NCI-H2196 treated with DMSO at 0.1 percent for 48 hours (cell line): ENCODE measurements at regions not wholly inside any gene's neighbourhood (a gene's known extent, or its start where the extent isn't known, plus 50 kb on each side); places are given as distances from the start of the nearest gene placed in this dataset.
"Not testable (repeated sequence)": the region's sequence is repeated elsewhere in the genome, so short reads cannot be mapped to it uniquely, and the experiment has no call there.

Experiments
- DNase-seq: peaks from one replicate; lab custom pipeline; 2025; ENCODE audit not compliant: unreplicated experiment; lab: John Stamatoyannopoulos, UW

DNA sequence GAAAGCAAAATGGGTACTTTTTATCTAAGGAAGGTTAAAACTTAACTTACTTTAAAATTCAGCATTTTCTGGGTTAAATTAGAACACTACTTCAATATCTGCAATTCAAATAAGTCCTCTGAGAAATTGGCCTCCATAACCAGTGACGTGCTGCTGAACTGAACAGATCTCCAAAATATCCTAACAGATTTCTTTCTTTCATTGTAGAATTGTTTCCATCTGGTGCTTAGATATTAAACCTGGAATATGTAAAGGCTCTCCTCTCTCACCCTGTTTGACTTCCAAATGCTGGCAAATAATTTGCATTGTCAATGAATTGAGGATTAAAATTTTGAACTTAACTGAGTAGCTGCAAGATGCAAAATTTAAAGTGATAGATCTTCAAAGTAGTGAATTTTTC, 316.9 kb upstream of the CXADR start:
- no peak for DNase-seq

DNA sequence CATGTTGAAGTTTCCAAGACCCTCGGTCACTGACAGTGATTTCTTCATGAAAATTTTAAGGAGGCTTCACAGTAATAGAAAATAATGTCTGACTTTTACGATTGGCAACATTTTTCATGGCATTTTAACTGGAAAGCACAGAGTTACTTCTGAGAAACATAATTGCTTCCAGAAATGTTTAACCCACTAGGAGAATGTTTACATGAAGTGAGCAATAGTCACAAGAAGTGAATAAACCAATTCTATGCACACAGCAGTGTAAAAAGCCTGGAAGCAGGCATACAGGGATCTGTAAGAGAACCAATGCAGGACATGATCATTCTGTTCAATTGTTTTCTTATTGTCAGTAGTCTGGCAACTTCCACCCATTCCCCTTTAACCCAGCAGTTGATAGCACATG, 316.2 kb upstream of the CXADR start:
- DNase-seq: no peak

DNA sequence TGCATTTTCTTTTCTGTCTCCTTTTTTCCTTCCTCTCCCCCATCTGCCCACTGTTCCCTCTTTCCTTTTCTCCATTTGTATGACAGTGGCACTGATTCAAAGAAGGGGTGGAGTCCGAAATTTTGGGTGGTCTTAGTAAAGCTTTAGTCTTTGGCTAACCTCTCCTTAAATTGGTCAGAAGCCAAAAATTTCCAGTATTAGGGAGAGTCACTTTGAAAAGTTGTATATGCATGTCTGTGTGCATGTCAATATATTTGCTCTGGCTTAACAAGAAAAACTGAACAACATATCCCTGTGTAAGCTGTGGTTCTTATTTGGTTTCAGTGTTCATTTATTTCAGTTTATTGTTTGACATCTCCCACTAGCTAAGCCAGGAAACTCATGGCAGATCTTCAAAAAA, 314.8 kb upstream of the CXADR start:
- DNase-seq: no peak

DNA sequence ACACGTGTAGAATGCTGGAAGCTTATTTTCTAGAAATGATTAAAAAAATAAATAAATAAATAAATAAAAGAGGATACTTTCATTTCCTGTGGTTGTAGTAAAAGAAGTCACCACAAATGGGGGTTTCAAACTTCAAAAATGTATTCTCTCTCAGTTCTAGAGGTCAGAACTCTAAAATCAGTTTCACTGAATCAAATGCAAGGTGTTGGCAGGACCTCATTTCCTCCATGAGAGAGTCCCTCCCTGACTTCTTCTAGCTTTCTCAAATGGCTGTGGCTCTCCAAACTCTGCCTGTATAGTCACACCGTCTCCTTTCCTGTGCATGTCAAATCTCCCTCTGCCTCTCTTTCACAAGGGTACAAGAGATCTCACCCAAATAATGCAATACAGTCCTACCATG, 312.6 kb upstream of the CXADR start:
- DNase-seq: no peak

DNA sequence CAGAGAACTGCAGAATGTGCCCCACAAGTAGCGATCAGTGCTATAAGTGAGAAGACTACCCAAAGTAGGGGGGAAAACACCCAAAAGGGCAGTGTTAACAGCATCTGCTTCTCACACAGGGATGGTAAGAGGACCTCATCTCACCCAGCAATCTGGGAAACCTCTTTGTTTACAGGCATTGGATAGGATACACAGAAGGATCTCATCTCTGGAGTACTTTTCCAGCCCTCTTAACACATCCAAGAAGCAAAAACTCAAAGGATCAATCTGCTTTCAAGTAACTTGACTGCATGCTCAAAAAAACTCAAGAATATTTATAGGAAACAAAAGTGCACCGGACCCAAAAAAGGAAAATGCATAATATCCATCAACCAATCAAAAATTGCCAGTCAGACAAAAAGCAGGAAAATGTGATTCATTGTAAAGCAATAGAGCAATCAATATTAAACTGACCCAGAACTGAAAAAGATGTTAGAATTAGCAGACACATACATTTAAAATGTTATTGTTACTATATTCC, 311.0 kb upstream of the CXADR start:
- DNase-seq: no peak

DNA sequence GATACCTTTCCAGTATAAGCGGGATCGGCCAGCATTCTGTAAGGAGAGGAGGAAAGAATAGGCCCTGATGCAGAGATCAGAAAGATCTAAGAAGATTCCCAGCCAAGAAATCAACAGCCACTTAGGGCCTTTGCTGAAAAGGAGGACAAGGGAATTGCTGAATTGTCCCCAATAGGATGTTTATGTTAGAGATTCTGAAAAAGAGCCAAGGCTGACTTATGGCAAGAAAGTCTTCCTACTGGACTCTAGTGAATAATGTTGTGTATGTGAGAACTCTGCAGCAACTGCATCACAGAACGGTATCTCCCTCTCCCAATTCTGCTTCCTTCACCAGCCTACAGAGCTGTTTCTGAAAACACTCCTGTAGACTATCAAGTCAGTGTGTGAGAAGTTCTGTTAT, 298.0 kb upstream of the CXADR start:
- no peak for DNase-seq

DNA sequence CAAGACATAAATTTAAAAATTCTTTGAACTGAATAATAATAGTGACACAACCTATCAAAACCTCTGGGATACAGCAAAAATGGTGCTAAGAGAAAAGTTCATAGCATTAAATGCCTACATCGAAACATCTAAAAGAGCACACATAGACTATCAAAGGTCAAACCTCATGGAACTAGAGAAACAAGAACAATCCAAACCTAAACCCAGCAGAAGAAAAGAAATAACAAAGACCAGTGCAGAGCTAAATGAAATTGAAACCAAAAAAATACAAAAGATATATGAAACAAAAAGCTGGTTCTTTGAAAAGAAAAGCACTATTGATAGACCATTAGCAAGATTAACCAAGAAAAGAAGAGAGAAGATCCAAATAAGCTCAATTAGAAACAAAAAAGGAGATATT, 293.8 kb upstream of the CXADR start:
- DNase-seq: not testable (repeated sequence)

DNA sequence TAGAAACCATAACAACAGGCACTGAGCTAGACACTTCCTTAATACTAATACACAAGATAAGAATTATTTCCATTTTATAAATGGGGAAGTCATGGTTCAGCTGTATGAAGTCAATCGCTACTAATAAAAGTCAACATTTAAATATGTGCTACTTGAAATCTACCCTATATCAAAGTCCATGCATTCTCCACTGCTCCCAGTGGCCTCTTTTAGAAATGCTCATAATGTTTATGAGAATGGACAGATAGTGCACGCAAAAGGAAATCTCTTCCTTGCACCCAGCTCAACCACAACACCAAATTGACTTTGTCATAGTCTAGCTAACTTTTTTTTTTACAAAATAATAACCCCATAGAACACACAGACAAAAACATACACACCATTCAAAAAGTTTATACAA, 281.7 kb upstream of the CXADR start:
- no peak for DNase-seq

DNA sequence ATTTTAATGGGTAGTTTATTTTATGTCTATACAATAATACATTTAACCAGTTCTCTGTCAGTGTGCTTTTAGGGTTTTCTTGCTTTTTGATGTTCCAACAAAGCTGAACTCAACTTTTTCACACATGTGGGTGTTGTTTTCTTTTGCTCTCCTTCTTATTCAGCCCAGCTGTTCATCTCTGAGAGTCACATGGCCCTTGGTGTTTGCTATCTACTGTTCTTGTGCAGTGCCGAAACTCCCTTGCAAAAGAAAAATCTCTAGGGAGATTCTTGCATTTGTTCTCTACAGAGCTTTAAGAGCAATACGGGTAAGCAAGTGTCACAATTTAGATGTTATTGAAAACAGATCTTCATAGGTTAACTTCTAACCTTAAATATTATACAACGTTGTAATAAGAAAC, 281.1 kb upstream of the CXADR start:
- no peak for DNase-seq

DNA sequence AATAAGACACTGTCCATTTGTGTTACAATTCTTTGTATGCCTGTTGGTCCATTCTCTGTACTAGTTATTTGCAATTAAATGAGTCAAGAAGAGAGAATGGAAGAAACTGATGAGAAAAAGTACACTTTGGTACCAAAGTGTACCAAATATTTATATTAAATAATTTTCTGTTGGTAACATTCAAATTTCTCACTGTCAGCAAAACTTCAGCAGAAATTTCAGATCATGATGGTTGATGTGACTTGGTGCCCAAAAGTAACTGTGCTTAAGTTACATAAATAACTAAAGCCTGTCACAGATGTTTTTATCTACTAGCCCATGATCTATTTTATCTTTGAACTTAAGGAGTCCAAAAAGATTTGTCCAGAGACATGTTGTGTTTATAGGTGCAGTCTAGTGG, 274.4 kb upstream of the CXADR start:
- DNase-seq: no peak

DNA sequence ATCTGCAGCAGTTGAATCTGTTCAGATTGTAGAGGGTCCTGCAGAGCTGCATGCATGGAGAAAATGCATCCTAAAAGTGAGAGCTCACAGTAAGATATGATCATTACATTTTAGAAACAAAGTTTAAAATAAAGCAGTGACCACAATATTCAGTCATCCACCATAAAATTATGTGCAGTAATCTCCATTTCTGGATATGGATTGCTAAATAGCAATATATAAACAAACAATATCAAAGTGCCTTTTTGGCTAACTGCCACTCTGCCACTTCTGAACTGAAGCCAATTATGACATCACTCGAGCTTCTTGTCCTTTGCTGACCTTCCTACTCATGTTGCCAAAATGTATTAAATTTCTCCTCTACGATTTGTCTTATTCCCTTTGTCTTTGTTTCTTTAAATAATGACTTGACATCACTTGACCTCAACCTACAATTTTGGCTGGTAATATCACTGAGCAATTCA, 262.0 kb upstream of the CXADR start:
- no peak for DNase-seq

DNA sequence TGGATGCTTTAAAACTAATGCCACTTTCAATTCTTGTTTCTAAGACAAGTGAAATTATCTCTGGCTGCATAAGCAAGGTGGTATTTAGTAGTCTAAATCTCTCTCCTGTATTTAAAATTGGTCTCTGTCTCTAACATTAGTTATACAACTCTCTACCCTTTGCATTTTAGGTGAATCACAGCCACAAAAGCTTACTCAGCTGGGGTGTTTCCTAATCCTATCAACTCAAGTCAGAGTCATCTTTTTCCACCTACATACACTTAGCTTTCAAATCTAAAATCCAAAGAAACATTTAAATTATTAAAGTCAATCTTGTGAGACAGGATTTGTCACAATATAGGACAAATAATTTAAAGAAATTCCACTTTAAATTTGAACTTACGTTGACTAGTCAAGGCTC, 255.1 kb upstream of the CXADR start:
- DNase-seq: no peak

DNA sequence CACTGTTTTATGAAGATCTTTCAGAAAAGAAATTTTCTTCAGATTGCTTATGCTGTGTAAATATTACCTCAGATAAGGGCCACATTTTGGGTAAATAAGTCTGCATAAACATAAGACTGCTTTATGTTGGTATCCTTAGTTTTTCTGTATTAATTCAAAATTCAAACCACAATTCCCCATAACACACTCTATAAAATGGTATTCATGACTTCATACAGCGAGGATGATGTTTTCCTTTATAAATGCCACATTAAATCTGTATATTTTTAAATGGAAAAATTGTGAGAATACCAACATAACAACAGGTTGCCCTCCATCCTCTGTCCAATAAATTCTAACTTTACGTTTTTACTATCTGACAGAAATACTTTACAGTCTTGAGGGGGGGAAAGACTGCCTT, 248.7 kb upstream of the CXADR start:
- DNase-seq: no peak

DNA sequence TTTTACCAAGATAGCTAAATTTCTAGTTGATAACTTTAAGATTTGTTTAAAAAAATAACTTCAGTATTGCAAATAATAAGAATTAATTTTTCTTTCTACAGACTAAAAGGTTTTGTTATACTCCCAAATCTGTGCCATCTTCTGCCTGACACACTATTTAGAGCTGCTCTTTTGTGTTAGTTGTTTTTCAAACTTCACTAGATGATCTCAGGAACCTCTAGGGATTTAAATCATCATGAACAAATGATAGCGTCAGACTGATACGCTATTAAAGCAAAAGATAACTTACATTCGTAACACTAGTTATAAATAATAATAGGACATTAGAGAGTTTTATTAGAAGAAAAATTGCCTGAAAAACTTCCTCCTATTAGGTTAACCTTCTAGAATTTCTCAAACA, 243.1 kb upstream of the CXADR start:
- DNase-seq: no peak

DNA sequence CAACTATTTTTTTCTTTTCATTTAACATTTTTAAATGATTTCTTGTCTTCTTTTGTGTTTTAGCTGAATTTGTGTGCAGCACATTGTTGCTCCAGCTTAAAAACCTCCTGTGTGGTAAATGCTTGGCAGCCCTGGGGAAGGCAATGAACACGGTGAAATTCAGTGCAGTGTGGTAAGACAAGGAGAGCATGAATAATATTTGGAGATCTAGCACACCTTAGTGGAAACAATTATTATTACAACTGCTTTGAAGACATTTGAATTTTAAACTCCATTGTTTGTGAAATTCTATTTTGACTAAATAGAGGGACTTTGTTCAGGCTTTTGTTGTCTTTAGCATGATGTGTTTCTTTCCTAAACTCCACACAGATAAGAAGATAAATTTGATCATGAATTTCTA, 242.6 kb upstream of the CXADR start:
- DNase-seq: no peak

DNA sequence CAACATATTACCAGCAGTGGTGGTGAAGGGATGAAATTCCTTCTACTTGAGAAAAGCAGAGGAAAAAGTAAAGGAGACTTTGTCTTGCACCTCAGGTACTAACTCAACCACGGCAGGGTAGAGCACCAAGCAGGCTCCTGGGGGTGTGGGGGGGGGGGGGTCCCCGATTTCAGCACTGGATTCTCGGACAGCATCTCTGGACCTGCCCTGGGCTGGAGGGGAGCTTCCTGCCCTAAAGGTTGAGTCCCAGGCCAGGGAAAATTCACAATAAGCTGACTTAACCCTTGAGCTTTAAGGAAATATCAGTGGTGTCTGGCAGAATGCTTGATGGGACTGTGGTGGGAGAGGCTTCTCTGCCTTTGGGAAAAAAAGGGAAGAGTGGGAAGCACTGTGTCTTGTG, 233.2 kb upstream of the CXADR start:
- DNase-seq: no peak

DNA sequence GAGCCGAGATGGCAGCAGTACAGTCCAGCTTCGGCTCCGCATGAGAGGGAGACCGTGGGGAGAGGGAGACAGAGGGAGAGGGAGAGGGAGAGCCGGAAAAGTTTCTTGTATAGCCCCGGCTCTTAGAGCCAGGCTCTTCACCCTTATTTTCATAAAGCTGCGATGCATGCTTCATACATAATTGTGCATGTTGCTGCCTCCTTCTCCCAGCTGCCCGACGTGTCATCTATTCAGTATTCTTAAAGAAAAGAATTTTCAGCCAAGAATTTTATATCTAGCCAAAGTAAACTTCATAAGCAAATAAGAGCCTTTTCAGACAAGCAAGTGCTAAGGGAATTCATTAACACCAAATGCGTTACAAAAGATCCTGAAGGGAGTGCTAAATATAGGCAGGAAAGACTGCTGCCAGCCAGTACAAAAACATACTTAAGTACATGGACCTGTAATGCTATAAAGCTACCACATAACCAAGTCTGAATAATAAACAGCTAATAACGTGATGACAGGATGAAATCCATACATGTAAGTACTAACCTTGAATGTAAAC, 219.8 kb upstream of the CXADR start:
- DNase-seq: not testable (repeated sequence)

DNA sequence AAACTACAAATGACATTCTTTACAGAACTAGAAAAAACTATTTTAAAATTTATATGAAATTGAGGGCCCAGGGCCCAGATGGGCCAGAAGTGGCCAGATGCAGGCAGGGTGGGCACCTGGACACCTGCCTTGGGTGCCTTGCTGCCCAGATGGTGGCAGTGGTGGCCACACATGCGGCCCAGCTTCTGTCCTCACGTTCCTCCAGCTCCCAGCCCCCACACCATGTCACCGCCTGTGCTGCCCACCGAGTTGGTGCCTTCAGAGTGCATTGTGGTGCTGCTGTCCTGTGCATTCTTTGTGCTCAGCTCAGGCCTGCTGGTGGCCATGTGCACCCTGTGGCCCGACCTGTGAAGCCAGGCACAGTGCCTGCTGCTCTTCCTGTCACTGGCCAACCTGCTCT, 216.8 kb upstream of the CXADR start:
- no peak for DNase-seq

DNA sequence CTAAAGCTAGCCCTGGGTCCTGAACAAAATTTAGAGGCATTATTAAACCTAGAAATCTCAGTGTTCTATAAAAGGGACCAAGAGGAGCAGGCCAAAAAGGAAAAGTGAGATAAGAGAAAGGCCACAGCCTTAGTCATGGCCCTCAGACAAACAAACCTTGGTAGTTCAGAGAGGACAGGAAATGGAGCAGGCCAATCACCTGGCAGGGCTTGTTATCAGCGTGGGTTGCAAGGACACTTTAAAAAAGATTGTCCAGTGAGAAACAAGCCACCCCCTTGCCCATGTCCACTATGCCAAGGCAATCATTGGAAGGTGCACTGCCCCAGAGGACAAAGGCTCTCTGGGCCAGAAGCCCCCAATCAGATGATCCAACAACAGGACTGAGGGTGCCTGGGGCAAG, 213.3 kb upstream of the CXADR start:
- DNase-seq: not testable (repeated sequence)

DNA sequence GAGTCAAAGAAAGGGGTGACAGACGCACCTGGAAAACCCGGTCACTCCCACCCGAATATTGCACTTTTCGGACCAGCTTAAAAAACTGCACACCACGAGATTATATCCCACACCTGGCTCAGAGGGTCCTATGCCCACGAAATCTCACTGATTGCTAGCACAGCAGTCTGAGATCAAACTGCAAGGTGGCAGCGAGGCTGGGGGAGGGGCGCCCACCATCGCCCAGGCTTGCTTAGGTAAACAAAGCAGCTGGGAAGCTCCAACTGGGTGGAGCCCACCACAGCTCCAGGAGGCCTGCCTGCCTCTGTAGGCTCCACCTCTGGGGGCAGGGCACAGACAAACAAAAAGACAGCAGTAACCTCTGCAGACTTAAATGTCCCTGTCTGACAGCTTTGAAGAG, 185.1 kb upstream of the CXADR start:
- not testable (repeated sequence) for DNase-seq

DNA sequence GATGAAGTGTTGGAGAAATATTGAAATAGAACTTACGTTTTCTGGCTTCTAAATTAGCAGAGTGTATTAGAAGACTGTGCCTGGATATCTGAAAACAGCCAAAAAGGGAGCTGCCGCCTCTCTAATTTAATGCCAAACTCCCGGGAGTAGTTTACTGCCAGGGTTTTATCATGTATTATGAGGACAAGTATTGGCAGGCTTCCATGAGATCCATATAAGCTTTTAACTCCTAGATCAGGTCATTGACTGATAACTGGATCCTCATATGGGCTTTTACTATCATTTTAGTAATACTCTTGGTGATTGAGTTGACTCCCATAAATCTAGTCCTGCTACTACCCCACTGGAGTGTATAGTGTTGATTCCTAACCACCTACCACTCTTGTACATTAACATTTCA, 178.4 kb upstream of the CXADR start:
- DNase-seq: no peak

DNA sequence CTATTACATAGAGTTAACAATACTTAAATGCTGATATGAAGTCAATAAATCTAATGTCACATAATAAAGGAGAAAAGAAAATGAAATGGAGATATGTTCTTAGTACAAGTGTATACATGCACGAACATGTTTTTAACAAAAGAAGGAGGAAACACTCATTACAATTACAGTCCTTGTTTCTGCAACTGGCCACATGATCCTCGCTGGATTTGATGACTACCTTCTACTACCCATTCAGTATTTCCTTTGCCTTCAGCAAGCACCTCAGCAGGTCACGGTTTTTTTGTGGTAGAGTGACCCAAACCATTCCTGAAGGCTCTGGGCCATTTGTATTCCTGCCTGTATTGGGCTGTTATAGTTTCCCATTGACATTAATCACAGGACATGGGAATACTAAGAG, 172.8 kb upstream of the CXADR start:
- DNase-seq: no peak

DNA sequence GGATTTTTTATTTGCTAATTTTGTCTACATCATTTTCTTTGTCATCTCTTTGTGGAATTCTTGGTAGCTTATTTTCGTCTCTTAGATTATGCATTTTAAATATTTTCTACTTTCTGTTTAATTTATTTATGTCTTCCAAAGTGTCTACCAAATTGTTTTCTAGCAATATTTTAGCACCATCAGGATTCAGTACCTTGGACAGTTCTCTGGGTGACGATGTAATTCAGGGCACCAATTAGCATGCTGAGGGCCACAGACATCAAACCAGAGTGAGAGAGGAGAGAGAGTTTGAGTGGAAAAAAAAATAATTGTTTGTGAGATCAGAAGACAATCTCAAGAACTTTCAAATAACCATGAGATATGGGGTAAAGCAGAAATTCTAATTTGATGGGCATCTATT, 169.8 kb upstream of the CXADR start:
- no peak for DNase-seq

DNA sequence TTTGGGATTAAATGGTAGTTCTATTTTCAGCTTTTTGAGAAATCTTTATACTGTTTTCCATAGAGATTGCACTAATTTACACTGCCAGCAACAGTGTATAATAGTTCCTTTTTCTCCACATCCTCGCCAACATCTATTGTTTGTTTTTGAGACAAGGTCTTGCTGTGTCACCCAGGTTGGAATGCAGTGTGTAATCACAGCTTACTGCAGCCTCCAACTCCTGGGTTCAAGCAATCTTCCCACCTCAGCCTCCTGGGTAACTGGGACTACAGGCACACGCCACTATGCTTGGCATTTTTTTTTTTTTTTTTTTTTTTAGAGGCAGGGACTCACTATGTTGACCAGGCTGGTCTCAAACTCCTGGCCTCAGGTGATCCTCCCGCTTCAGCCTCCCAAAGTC, 164.5 kb upstream of the CXADR start:
- no peak for DNase-seq
